ENCODE measurements at regions not wholly inside any gene's neighbourhood (a gene's known extent, or its start where the extent isn't known, plus 50 kb on each side); places are given as distances from the start of the nearest gene placed in this dataset.
"Not testable (repeated sequence)": the region's sequence is repeated elsewhere in the genome, so short reads cannot be mapped to it uniquely, and the experiment has no call there.

DNA sequence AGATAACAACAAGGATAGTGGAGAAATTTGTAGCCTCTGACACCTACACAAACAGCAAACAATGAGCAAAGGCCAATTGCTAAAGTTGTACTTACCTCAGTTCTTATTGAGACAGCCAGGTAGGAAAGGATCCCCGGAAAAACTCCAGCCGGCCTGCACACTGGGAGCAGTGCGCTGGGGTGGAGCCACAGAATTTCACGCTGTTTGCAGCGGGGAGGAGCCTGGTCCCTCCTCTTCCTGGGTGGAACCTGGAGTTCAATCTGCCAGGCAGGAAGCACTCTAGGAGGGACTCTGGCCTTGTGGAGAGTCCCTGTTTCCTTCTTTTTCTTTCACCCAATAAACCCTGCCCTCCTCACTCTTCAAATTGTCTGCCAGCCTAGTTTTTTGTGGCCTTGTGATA lies 382.6 kb upstream of the TGIF2LX start:
- H3K4me3 ChIP-seq (ENCODE audit: low read depth, low read length); DNase-seq; H3K27ac Mint-ChIP-seq (ENCODE audit: unreplicated experiment); H3K4me1 ChIP-seq; H3K27me3 ChIP-seq (replicated peaks; ENCODE audit: control insufficient read depth, insufficient read depth, low read length); BruUV-seq (replicated peaks); H3K4me1 Mint-ChIP-seq (ENCODE audit: low read depth, unreplicated experiment); intact Hi-C loops (cut with micrococcal nuclease; ENCODE audit: unreplicated experiment); H3K36me3 Mint-ChIP-seq (ENCODE audit: insufficient read depth, unreplicated experiment); POLR2A ChIA-PET; H3K9me3 Mint-ChIP-seq (ENCODE audit: unreplicated experiment); CTCF ChIA-PET; H3K9me3 ChIP-seq; H3K36me3 ChIP-seq (ENCODE audit: control insufficient read depth, insufficient read depth, low read length); H3K27me3 Mint-ChIP-seq (ENCODE audit: insufficient read depth, unreplicated experiment); H3K4me3 Mint-ChIP-seq (ENCODE audit: unreplicated experiment): not testable (repeated sequence)

DNA sequence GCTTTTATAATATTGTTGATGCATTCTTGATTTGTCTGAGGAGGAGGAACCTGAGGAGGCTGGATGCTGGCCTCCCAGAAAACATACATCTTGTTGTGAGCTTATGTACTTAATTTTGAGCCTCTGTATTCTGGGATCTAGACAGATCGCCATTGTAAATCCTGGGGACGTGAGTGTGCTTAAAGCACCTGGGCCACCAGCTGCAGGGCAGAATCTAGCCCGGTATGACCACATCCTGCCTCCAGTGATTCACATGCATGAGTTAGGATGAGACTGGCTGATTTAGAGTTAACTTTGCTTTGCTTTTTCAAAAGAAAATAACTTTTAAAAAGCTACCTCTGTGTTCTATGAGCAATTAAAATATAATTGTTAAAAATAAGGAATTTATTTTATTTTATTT lies 364.6 kb upstream of the TGIF2LX start:
- H3K4me1 ChIP-seq; H3K27me3 ChIP-seq (replicated peaks; ENCODE audit: control insufficient read depth, insufficient read depth, low read length); H3K9me3 ChIP-seq; H3K4me3 Mint-ChIP-seq (ENCODE audit: unreplicated experiment); H3K36me3 Mint-ChIP-seq (ENCODE audit: insufficient read depth, unreplicated experiment); H3K4me3 ChIP-seq (ENCODE audit: low read depth, low read length); CTCF ChIA-PET; H3K27me3 Mint-ChIP-seq (ENCODE audit: insufficient read depth, unreplicated experiment); DNase-seq; BruUV-seq (replicated peaks); H3K36me3 ChIP-seq (ENCODE audit: control insufficient read depth, insufficient read depth, low read length); H3K9me3 Mint-ChIP-seq (ENCODE audit: unreplicated experiment); H3K4me1 Mint-ChIP-seq (ENCODE audit: low read depth, unreplicated experiment); intact Hi-C loops (cut with micrococcal nuclease; ENCODE audit: unreplicated experiment); H3K27ac Mint-ChIP-seq (ENCODE audit: unreplicated experiment); POLR2A ChIA-PET: not testable (repeated sequence)

DNA sequence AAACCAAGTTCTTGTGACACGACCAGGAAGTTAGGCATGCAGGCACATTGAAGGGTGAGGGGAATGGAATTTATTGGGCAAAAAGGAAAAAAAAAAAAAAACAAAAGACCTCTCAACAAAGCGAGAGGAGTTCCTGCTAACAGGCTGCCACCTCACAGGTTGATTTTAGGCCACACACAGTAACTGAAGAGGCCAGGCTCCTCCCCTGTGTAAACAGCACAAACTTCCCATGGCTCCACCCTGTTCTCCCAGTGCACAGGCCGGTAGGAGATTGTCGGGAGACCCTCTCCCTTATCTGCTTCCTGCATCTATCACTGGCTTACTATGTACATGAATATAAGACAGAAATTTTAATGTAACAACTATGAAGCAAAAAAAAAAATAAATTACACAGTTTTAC lies 359.6 kb upstream of the TGIF2LX start:
- H3K36me3 Mint-ChIP-seq (ENCODE audit: insufficient read depth, unreplicated experiment); H3K36me3 ChIP-seq (ENCODE audit: control insufficient read depth, insufficient read depth, low read length); H3K27me3 Mint-ChIP-seq (ENCODE audit: insufficient read depth, unreplicated experiment); H3K4me3 ChIP-seq (ENCODE audit: low read depth, low read length); DNase-seq; POLR2A ChIA-PET; CTCF ChIA-PET; BruUV-seq (replicated peaks); intact Hi-C loops (cut with micrococcal nuclease; ENCODE audit: unreplicated experiment); H3K27ac Mint-ChIP-seq (ENCODE audit: unreplicated experiment); H3K4me3 Mint-ChIP-seq (ENCODE audit: unreplicated experiment); H3K4me1 ChIP-seq; H3K4me1 Mint-ChIP-seq (ENCODE audit: low read depth, unreplicated experiment); H3K9me3 Mint-ChIP-seq (ENCODE audit: unreplicated experiment); H3K9me3 ChIP-seq; H3K27me3 ChIP-seq (replicated peaks; ENCODE audit: control insufficient read depth, insufficient read depth, low read length): not testable (repeated sequence)

DNA sequence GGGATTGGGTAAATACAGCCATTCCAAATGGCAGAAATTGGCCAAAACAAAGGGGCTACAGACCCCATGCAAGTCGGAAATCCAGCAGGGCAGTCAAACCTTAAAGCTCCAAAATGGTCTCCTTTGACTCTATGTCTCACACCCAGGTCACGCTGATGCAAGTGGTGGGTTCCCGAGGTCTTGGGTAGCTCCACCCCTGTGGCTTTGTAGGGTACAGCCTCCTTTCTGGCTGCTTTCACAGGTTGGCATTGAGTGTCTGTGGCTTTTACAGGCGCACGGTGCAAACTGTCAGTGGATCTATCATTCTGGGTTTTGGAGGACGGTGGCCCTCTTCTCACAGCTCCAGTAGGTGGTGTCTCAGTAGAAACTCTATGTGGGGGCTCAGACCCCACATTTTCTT lies 358.6 kb upstream of the TGIF2LX start:
- POLR2A ChIA-PET; H3K4me1 ChIP-seq; H3K4me3 ChIP-seq (ENCODE audit: low read depth, low read length); intact Hi-C loops (cut with micrococcal nuclease; ENCODE audit: unreplicated experiment); H3K27me3 ChIP-seq (replicated peaks; ENCODE audit: control insufficient read depth, insufficient read depth, low read length); H3K27ac Mint-ChIP-seq (ENCODE audit: unreplicated experiment); H3K36me3 ChIP-seq (ENCODE audit: control insufficient read depth, insufficient read depth, low read length); DNase-seq; H3K36me3 Mint-ChIP-seq (ENCODE audit: insufficient read depth, unreplicated experiment); H3K4me1 Mint-ChIP-seq (ENCODE audit: low read depth, unreplicated experiment); CTCF ChIA-PET; H3K9me3 ChIP-seq; H3K4me3 Mint-ChIP-seq (ENCODE audit: unreplicated experiment); BruUV-seq (replicated peaks); H3K9me3 Mint-ChIP-seq (ENCODE audit: unreplicated experiment); H3K27me3 Mint-ChIP-seq (ENCODE audit: insufficient read depth, unreplicated experiment): not testable (repeated sequence)

DNA sequence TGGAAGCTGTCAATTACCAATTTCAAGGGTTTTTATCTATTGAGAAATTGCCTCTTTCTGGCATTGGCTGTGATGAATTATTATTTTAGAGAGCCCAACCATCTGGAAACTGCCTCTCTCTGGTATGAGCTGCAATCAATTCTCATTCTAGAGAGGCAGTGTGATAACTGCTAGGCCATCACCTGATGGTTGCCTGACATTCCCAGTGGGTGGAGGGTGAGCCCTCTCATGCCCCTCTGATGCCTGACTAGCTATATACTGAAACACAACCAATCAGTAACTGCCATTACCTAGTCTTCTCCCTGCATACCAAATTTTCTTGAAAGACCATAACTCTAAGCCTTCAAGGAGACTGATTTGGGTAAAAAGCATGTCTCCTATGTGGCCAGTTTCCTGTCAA lies 353.9 kb upstream of the TGIF2LX start:
- H3K27ac Mint-ChIP-seq (ENCODE audit: unreplicated experiment); H3K27me3 ChIP-seq (replicated peaks; ENCODE audit: control insufficient read depth, insufficient read depth, low read length); H3K4me3 Mint-ChIP-seq (ENCODE audit: unreplicated experiment); H3K36me3 ChIP-seq (ENCODE audit: control insufficient read depth, insufficient read depth, low read length); BruUV-seq (replicated peaks); H3K9me3 Mint-ChIP-seq (ENCODE audit: unreplicated experiment); H3K4me3 ChIP-seq (ENCODE audit: low read depth, low read length); H3K9me3 ChIP-seq; H3K27me3 Mint-ChIP-seq (ENCODE audit: insufficient read depth, unreplicated experiment); H3K36me3 Mint-ChIP-seq (ENCODE audit: insufficient read depth, unreplicated experiment); intact Hi-C loops (cut with micrococcal nuclease; ENCODE audit: unreplicated experiment); H3K4me1 ChIP-seq; POLR2A ChIA-PET; CTCF ChIA-PET; H3K4me1 Mint-ChIP-seq (ENCODE audit: low read depth, unreplicated experiment); DNase-seq: not testable (repeated sequence)

DNA sequence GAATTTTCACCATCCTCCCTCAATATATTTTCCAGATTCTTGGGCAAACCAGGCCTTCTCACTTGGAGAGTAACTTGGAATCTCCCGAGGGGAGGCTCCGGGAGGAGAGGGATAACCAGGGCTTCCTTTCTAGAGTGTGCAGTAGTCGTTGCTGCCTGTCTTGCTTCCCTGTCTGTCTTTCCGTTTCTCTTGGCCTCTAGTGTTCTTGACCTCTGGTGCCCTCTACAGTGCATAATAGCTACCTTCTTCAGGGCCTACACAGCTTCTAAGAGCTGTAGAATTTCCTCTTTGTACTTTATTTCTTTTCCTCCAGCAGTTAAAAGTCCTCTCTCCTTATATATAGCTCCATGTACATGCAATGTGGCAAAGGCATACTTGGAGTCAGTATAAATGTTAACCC lies 339.8 kb upstream of the TGIF2LX start:
- H3K27me3 Mint-ChIP-seq (ENCODE audit: insufficient read depth, unreplicated experiment); H3K36me3 Mint-ChIP-seq (ENCODE audit: insufficient read depth, unreplicated experiment); CTCF ChIA-PET; H3K4me3 ChIP-seq (ENCODE audit: low read depth, low read length); BruUV-seq (replicated peaks); H3K27me3 ChIP-seq (replicated peaks; ENCODE audit: control insufficient read depth, insufficient read depth, low read length); H3K9me3 Mint-ChIP-seq (ENCODE audit: unreplicated experiment); H3K9me3 ChIP-seq; H3K4me1 ChIP-seq; H3K4me1 Mint-ChIP-seq (ENCODE audit: low read depth, unreplicated experiment); POLR2A ChIA-PET; H3K4me3 Mint-ChIP-seq (ENCODE audit: unreplicated experiment); intact Hi-C loops (cut with micrococcal nuclease; ENCODE audit: unreplicated experiment); H3K36me3 ChIP-seq (ENCODE audit: control insufficient read depth, insufficient read depth, low read length); H3K27ac Mint-ChIP-seq (ENCODE audit: unreplicated experiment); DNase-seq: not testable (repeated sequence)

DNA sequence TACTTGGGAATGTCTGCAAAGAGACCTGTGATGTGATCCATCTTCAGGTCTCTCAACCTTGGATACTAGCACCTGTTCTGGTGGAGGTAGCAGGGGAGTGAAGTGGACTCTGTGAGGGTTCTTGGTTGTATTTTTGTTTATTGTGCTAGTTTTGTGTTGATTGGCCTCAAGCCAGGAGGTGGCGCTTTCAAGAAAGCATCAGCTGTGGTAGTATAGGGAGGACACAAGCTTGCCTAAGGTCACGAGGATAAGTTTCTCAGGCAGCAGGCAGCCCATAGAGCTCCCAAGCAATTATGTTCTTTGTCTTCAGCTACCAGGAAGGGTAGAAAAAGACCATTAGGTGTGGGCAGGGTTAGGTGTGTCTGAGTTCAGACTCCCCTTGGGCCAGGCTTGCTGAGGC lies 289.9 kb upstream of the TGIF2LX start:
- H3K36me3 Mint-ChIP-seq (ENCODE audit: insufficient read depth, unreplicated experiment); CTCF ChIA-PET; H3K27ac Mint-ChIP-seq (ENCODE audit: unreplicated experiment); intact Hi-C loops (cut with micrococcal nuclease; ENCODE audit: unreplicated experiment); H3K4me3 Mint-ChIP-seq (ENCODE audit: unreplicated experiment); BruUV-seq (replicated peaks); H3K4me1 ChIP-seq; H3K4me1 Mint-ChIP-seq (ENCODE audit: low read depth, unreplicated experiment); DNase-seq; H3K9me3 Mint-ChIP-seq (ENCODE audit: unreplicated experiment); H3K27me3 ChIP-seq (replicated peaks; ENCODE audit: control insufficient read depth, insufficient read depth, low read length); H3K36me3 ChIP-seq (ENCODE audit: control insufficient read depth, insufficient read depth, low read length); H3K27me3 Mint-ChIP-seq (ENCODE audit: insufficient read depth, unreplicated experiment); H3K4me3 ChIP-seq (ENCODE audit: low read depth, low read length); H3K9me3 ChIP-seq; POLR2A ChIA-PET: not testable (repeated sequence)
